HG03175 (cell line): ENCODE measurements at regions not wholly inside any gene's neighbourhood (a gene's known extent, or its start where the extent isn't known, plus 50 kb on each side); places are given as distances from the start of the nearest gene placed in this dataset.

Experiments used
- ATAC-seq: cut with Tn5 transposase; IDR thresholded peaks from one replicate; pipeline ENCODE4 v1.9.1; 2021; ENCODE audit warnings: mild to moderate bottlenecking, moderate library complexity; ENCODE audit not compliant: unreplicated experiment

- no peak for ATAC-seq
Observed at GRCh38 chrX:110408949-110409588, 50.4 kb downstream of the RTL9 start.

GRCh38 chrX:110409925-110410324, 51.3 kb downstream of the RTL9 start:
- no peak for ATAC-seq

GRCh38 chrX:110410603-110411002, 52.0 kb downstream of the RTL9 start:
- no peak for ATAC-seq

GRCh38 chrX:110412971-110413726, 54.5 kb downstream of the RTL9 start:
- peak; percentile 75 for ATAC-seq

- no peak for ATAC-seq
Observed at GRCh38 chrX:110413727-110414124, 55.1 kb downstream of the RTL9 start.

GRCh38 chrX:110414273-110414672, 55.6 kb downstream of the RTL9 start:
- ATAC-seq: peak; percentile 33

GRCh38 chrX:110414679-110415439, 56.2 kb downstream of the RTL9 start:
- ATAC-seq: peak; percentile 76

GRCh38 chrX:110415440-110416170, 57.0 kb downstream of the RTL9 start:
- ATAC-seq: no peak

- no peak for ATAC-seq
Observed at GRCh38 chrX:110417128-110417527, 58.5 kb downstream of the RTL9 start.

GRCh38 chrX:110418316-110419235, 59.9 kb downstream of the RTL9 start:
- no peak for ATAC-seq

GRCh38 chrX:110419512-110419911, 60.9 kb downstream of the RTL9 start:
- ATAC-seq: no peak

GRCh38 chrX:110420771-110421499, 62.3 kb downstream of the RTL9 start:
- no peak for ATAC-seq

GRCh38 chrX:110421500-110422455, 63.1 kb downstream of the RTL9 start:
- no peak for ATAC-seq

- ATAC-seq: no peak
Observed at GRCh38 chrX:110425222-110426154, 66.8 kb downstream of the RTL9 start.

- no peak for ATAC-seq
Observed at GRCh38 chrX:110426155-110426504, 67.5 kb downstream of the RTL9 start.

- no peak for ATAC-seq
Observed at GRCh38 chrX:110427076-110427475, 68.4 kb downstream of the RTL9 start.

- no peak for ATAC-seq
Observed at GRCh38 chrX:110428144-110428543, 69.5 kb downstream of the RTL9 start.
